ENCODE measurements at regions not wholly inside any gene's neighbourhood (a gene's known extent, or its start where the extent isn't known, plus 50 kb on each side); places are given as distances from the start of the nearest gene placed in this dataset.

GRCh38 chr16:35506898-35507194 is 2047.4 kb downstream of the TP53TG3F start (continued):
- no peak for TF ChIP-seq ZNF778 (CRISPR knock-in tag; IDR thresholded peaks at IDR 0.05)

- Histone ChIP-seq H4K20me1 (replicated peaks; ENCODE audit: control insufficient read depth, insufficient read depth, low read length) (no peaks in the 10 kb centered on the region), H3K9me3 (replicated peaks; ENCODE audit: control insufficient read depth, insufficient read depth, low read depth, low read length) (no peaks in the 10 kb centered on the region), H3K27me3 (ENCODE audit: control insufficient read depth in 2 of 2, insufficient read depth in 2 of 2, low read length in 2 of 2) (no peaks in the 10 kb centered on the region), H3K4me3 (no peak overlapping the region), H3K4me2 (ENCODE audit: insufficient read depth, low read length) (no peak overlapping the region), H3K9ac (ENCODE audit: insufficient read depth in 1 of 2, low read depth in 2 of 2, low read length in 2 of 2) (no peak overlapping the region), H3K79me2 (ENCODE audit: control insufficient read depth, insufficient read depth, low read length) (no peaks in the 10 kb centered on the region), H2AFZ (ENCODE audit: low read depth, low read length) (no peak overlapping the region), H3K36me3 (ENCODE audit: control insufficient read depth, insufficient read depth, low read length) (no peaks in the 10 kb centered on the region), H3K4me1 (replicated peaks in 1 of 2; ENCODE audit: control insufficient read depth in 2 of 2, insufficient read depth in 2 of 2, low read length in 2 of 2) (peaks cover 0 to 8% of the 10 kb centered on the region in 2 experiments; a peak in 1 of 5 replicates), H3K9me1 (ENCODE audit: control insufficient read depth, insufficient read depth, low read length) (no peaks in the 10 kb centered on the region), H3K27ac (ENCODE audit: extremely low read depth, low read depth, low read length) (no peak overlapping the region)
- ChIA-PET POLR2A (no interaction called here), CTCF (ENCODE audit: low intra/inter-chr PET ratio) (no interaction called here)
- BruUV-seq (replicated peaks), result no TSS peak
- intact Hi-C loops (cut with micrococcal nuclease), result no loop called here
- TF ChIP-seq TFE3 (CRISPR knock-in tag; IDR thresholded peaks at IDR 0.05) (no peak), BHLHE40 (IDR thresholded peaks at IDR 0.05; ENCODE audit: low read length) (0 out of 2 replicates have a peak, but pooled peaks have one; percentile 15)
- ATAC-seq (no peak), FAIRE-seq (no peak), DNase-seq (ENCODE audit: extremely low read depth in 1 of 4, low spot score in 3 of 4) (no peak)
- WGBS (ENCODE audit: insufficient coverage, low coverage, missing lambda C conversion rate), result 6% methylated on average over 1 of the region's 1 CpG
- in situ Hi-C loops (cut with MboI), result no loop called here
Measured at GRCh38 chr16:35510701-35511100, 2051.3 kb downstream of the TP53TG3F start.

- Histone ChIP-seq H3K36me3 (ENCODE audit: control insufficient read depth, insufficient read depth, low read length) (no peaks in the 10 kb centered on the region), H3K9ac (ENCODE audit: insufficient read depth in 1 of 2, low read depth in 2 of 2, low read length in 2 of 2) (no peak overlapping the region), H3K4me1 (replicated peaks in 1 of 2; ENCODE audit: control insufficient read depth in 2 of 2, insufficient read depth in 2 of 2, low read length in 2 of 2) (no peaks in the 10 kb centered on the region), H4K20me1 (replicated peaks; ENCODE audit: control insufficient read depth, insufficient read depth, low read length) (no peaks in the 10 kb centered on the region), H2AFZ (ENCODE audit: low read depth, low read length) (no peak overlapping the region), H3K79me2 (ENCODE audit: control insufficient read depth, insufficient read depth, low read length) (no peaks in the 10 kb centered on the region), H3K9me3 (replicated peaks; ENCODE audit: control insufficient read depth, insufficient read depth, low read depth, low read length) (no peaks in the 10 kb centered on the region), H3K9me1 (ENCODE audit: control insufficient read depth, insufficient read depth, low read length) (no peaks in the 10 kb centered on the region), H3K4me2 (ENCODE audit: insufficient read depth, low read length) (no peak overlapping the region), H3K27me3 (ENCODE audit: control insufficient read depth in 2 of 2, insufficient read depth in 2 of 2, low read length in 2 of 2) (no peaks in the 10 kb centered on the region), H3K27ac (ENCODE audit: extremely low read depth, low read depth, low read length) (no peak overlapping the region), H3K4me3 (no peak overlapping the region)
- in situ Hi-C loops (cut with MboI), result no loop called here
- no peak for ATAC-seq
- CTCF ChIA-PET (ENCODE audit: low intra/inter-chr PET ratio), result no interaction called here
- POLR2A ChIA-PET, result no interaction called here
- FAIRE-seq, result no peak
- intact Hi-C loops (cut with micrococcal nuclease), result no loop called here
- DNase-seq (ENCODE audit: extremely low read depth in 1 of 4, low spot score in 3 of 4), result no peak
- BruUV-seq (replicated peaks), result no TSS peak
- TF ChIP-seq KAT2B (IDR thresholded peaks at IDR 0.05; ENCODE audit: low read depth, low read length) (no peak), TFAP4 (CRISPR knock-in tag; IDR thresholded peaks at IDR 0.05; ENCODE audit: borderline replicate concordance) (no peak), ZFP36 (IDR thresholded peaks at IDR 0.05; ENCODE audit: low read depth, low read length, partially characterized antibody) (no peak), RREB1 (CRISPR knock-in tag; IDR thresholded peaks at IDR 0.05) (no peak)
Measured at GRCh38 chr16:35516551-35516950, 2057.1 kb downstream of the TP53TG3F start.

Measured in K562 (cell line).